NT2/D1 (cell line): ENCODE measurements at regions not wholly inside any gene's neighbourhood (a gene's known extent, or its start where the extent isn't known, plus 50 kb on each side); places are given as distances from the start of the nearest gene placed in this dataset.
"Not testable (repeated sequence)": the region's sequence is repeated elsewhere in the genome, so short reads cannot be mapped to it uniquely, and the experiment has no call there.

Experiments used
- DNase-seq: peaks from one replicate; pipeline ENCODE4 v3.0.0-alpha.2; 2011; ENCODE audit warnings: low read depth, low spot score
- H3K27me3 ChIP-seq: 2 replicates; pipeline ENCODE4 v1.6.0; 2011; ENCODE audit warnings: mild to moderate bottlenecking; ENCODE audit not compliant: insufficient read length, insufficient read depth
- H3K36me3 ChIP-seq: 2 replicates; pipeline ENCODE4 v1.6.1; 2011; ENCODE audit warnings: mild to moderate bottlenecking, low read length, mixed read lengths; ENCODE audit not compliant: insufficient read depth, insufficient read length
- H3K4me1 ChIP-seq: 2 replicates; pipeline ENCODE4 v1.5.1; 2011; ENCODE audit not compliant: insufficient read depth, insufficient read length
- H3K4me3 ChIP-seq: 2 replicates; pipeline ENCODE4 v1.5.1; 2011; ENCODE audit warnings: low read depth; ENCODE audit not compliant: insufficient read length
- H3K9ac ChIP-seq: 2 replicates; pipeline ENCODE4 v1.6.0; 2011; ENCODE audit warnings: low read depth; ENCODE audit not compliant: insufficient read length
- H3K9me3 ChIP-seq: 2 replicates; pipeline ENCODE4 v1.5.1; 2011; ENCODE audit warnings: mild to moderate bottlenecking, low read length; ENCODE audit not compliant: insufficient read depth
- SUZ12 ChIP-seq: IDR thresholded peaks from 2 replicates; pipeline ENCODE4 v1.6.1; 2011; ENCODE audit not compliant: insufficient read length, insufficient read depth; ENCODE audit errors: extremely low read depth
- YY1 ChIP-seq: IDR thresholded peaks from 2 replicates; pipeline ENCODE4 v1.6.1; 2011; ENCODE audit not compliant: insufficient read length, insufficient read depth
- ZNF274 ChIP-seq: IDR thresholded peaks from 2 replicates; pipeline ENCODE4 v1.6.1; 2011; ENCODE audit warnings: mild to moderate bottlenecking, low read depth, low read length

DNA sequence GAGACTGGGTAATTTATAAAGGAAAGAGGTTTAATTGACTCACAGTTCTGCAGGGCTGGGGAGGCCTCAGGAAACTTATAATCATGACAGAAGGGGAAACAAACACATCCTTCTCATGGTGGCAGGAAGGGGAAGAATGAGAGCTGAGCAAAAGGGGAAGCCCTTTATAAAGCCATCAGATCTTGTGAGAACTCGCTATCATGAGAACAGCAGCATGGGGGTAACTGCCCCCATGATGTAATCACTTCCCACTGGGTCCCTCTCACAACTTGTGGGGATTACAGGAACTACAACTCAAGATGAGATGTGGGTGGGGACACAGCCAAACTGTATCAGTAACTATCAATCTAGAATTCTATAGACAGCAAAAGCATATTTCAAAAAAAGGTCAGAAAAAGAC is 64.7 kb upstream of the ACTRT2 start:
- H3K4me3 ChIP-seq, result no peak overlapping the region
- no peak overlapping the region for H3K9ac ChIP-seq
- H3K27me3 ChIP-seq, result no peaks in the 10 kb centered on the region
- DNase-seq, result no peak
- TF ChIP-seq ZNF274 (no peak), SUZ12 (no peak), YY1 (no peak)
- H3K36me3 ChIP-seq, result no peaks in the 10 kb centered on the region
- H3K4me1 ChIP-seq, result no peaks in the 10 kb centered on the region
- peaks cover 43% of the 10 kb centered on the region for H3K9me3 ChIP-seq

DNA sequence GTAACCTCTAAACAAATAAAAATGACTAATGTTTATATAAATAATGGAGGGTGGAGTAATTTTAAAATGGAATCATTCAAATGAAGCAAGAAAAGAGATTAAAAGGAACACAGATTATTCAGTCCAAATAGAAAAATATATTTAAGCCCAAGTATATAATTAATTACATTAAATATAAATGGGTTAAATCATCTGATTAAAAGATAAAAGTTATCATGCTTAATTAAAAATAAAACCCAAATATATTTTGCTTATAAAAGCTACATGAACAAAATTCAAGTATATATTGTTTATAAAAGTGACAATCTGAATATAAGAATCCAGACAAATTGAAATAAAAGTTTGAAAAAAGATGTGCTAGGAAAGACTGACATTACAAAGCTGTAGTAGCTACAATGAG is 63.9 kb upstream of the ACTRT2 start:
- Histone ChIP-seq H3K27me3 (no peaks in the 10 kb centered on the region), H3K36me3 (no peaks in the 10 kb centered on the region), H3K4me3 (no peak overlapping the region), H3K9me3 (peaks cover 43% of the 10 kb centered on the region), H3K9ac (no peak overlapping the region), H3K4me1 (no peaks in the 10 kb centered on the region)
- DNase-seq, result no peak
- no peak for TF ChIP-seq ZNF274
- TF ChIP-seq YY1, result no peak
- TF ChIP-seq SUZ12, result no peak

DNA sequence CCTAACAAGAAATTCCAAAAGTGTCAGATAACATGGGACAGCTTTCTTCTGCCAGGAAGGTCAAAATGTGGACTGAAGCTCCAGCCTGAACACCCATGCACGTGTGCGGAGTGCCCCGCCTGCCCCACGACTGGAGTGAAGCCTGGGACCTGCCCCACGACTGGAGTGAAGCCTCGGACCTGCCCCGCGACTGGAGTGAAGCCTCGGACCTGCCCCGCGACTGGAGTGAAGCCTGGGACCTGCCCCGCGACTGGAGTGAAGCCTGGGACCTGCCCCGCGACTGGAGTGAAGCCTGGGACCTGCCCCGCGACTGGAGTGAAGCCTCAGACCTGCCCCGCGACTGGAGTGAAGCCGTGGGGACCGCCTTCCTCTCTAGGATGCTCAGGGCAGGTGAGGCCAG is 61.4 kb upstream of the ACTRT2 start:
- not testable (repeated sequence) for H3K9ac ChIP-seq, H3K27me3 ChIP-seq, DNase-seq, H3K4me3 ChIP-seq, H3K4me1 ChIP-seq, H3K36me3 ChIP-seq
- H3K9me3 ChIP-seq, result peaks cover 31% of the 10 kb centered on the region

DNA sequence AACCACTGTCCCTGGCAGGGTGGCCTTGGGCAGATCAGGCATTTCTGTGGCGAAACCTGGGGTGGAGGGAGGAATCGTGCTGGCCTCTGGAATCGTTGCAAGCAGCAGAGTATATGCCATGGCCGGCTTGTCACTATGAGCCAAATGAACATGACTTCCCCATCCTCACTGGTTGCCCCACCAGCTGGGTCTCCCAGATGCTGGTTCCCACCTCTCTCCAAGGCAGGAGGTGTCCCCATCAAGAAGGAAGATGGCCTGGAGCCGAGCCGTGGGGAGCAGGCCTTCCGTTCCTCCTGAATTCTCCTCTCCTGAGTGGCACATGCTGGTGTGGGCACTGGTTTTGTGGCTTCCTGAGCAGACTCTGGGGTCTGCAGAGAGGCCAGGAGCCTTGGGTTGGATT is 60.2 kb upstream of the ACTRT2 start:
- H3K9ac ChIP-seq, result no peak overlapping the region
- H3K4me1 ChIP-seq, result no peaks in the 10 kb centered on the region
- H3K36me3 ChIP-seq, result no peaks in the 10 kb centered on the region
- TF ChIP-seq YY1 (no peak), ZNF274 (no peak), SUZ12 (no peak)
- DNase-seq, result no peak
- H3K9me3 ChIP-seq, result peaks cover 19% of the 10 kb centered on the region
- H3K4me3 ChIP-seq, result no peak overlapping the region
- no peaks in the 10 kb centered on the region for H3K27me3 ChIP-seq

DNA sequence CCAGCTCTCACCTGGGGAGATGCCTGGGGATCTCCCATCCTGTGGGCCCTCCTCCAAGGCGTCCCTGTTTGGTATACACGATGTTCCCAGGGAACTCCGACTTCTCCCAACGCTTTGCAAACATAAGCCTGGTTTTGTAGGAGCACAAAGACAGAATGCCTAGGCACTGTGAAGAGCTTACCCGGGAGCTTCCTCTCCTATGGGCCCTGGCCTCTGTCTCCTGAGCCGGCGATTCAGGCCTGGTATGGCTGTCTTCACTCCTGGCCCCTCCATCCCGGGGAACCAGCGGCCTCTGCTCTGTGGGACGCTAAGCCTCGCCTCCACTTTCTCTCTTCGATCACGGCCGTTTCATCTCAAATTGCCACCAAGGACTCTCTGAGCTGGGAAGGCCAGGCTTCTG is 59.6 kb upstream of the ACTRT2 start:
- DNase-seq, result no peak
- Histone ChIP-seq H3K9ac (no peak overlapping the region), H3K27me3 (no peaks in the 10 kb centered on the region), H3K4me1 (no peaks in the 10 kb centered on the region), H3K36me3 (no peaks in the 10 kb centered on the region), H3K9me3 (peaks cover 18% of the 10 kb centered on the region), H3K4me3 (no peak overlapping the region)
- TF ChIP-seq YY1 (no peak), ZNF274 (no peak), SUZ12 (no peak)

DNA sequence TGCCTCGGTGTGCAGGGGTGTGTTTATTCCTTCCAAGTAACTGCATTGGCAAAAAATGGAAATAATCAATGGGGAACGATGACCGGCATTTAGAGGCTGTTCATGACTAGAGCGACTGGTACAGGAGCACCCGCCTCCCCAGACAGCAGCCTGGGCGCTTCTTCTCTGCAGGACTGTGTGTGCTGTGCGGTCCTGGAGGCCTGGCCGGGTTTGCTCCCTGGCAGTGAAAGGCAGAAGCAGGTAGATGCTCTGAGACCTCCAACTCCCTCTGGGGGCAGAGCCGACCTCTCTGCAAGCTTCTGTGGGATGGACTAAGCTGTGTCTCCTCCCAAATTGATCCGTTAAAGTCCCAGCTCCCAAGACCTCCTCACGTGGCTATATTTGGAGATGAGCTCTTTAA is 59.2 kb upstream of the ACTRT2 start:
- H3K4me1 ChIP-seq, result no peaks in the 10 kb centered on the region
- H3K9me3 ChIP-seq, result peaks cover 18% of the 10 kb centered on the region
- H3K9ac ChIP-seq, result no peak overlapping the region
- H3K4me3 ChIP-seq, result no peak overlapping the region
- no peaks in the 10 kb centered on the region for H3K27me3 ChIP-seq
- no peak for DNase-seq
- TF ChIP-seq YY1 (no peak), SUZ12 (no peak), ZNF274 (no peak)
- H3K36me3 ChIP-seq, result no peaks in the 10 kb centered on the region

DNA sequence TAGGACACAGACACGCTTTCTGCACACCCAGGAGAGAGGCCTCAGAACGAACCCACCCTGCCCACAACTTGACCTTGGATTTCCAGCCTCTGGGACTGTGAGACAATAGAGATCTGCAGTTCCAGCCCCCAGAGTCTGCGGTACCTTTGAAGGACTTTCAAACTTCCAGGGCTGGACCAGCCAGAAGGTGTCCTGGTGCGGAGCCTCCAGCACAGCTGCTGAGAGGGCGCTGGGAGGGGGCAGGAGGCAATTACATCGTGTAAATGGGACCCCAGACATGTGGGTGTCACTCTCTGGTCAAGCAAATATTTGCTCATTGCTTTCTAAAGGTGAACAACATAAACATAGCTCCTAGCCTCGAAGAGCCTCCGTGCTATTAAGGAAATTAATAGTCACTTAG is 58.7 kb upstream of the ACTRT2 start:
- H3K4me3 ChIP-seq, result no peak overlapping the region
- H3K4me1 ChIP-seq, result no peaks in the 10 kb centered on the region
- TF ChIP-seq YY1, result no peak
- TF ChIP-seq SUZ12, result no peak
- no peak for TF ChIP-seq ZNF274
- H3K9ac ChIP-seq, result no peak overlapping the region
- H3K27me3 ChIP-seq, result no peaks in the 10 kb centered on the region
- H3K36me3 ChIP-seq, result no peaks in the 10 kb centered on the region
- H3K9me3 ChIP-seq, result peaks cover 16% of the 10 kb centered on the region
- DNase-seq, result no peak

DNA sequence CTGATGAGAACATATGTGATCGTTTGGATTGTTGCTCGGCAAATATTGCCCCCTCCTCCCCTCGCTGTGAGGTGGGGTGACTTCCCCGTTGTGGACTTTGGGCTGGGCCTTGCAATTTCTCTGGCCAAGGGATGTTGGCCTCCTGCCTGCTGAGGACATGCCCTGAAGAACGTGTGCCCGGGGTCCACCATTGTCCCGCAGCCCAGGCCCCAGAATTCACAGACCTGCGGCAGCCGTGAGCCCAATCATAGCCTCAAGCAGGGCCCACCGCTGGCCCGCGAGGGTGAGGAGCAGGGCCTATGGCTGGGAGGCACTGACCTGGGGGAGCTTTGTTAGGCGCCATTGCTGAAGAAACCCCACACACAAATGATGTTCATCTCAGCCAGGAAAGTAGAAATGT is 58.3 kb upstream of the ACTRT2 start:
- H3K4me3 ChIP-seq, result no peak overlapping the region
- DNase-seq, result no peak
- H3K36me3 ChIP-seq, result no peaks in the 10 kb centered on the region
- H3K27me3 ChIP-seq, result no peaks in the 10 kb centered on the region
- H3K9me3 ChIP-seq, result peaks cover 12% of the 10 kb centered on the region
- no peaks in the 10 kb centered on the region for H3K4me1 ChIP-seq
- TF ChIP-seq ZNF274, result no peak
- no peak overlapping the region for H3K9ac ChIP-seq
